Nucleus accumbens (tissue), 56 donors: ENCODE measurements at regions not wholly inside any gene's neighbourhood (a gene's known extent, or its start where the extent isn't known, plus 50 kb on each side); places are given as distances from the start of the nearest gene placed in this dataset.

Source experiments
- DNase-seq, 56 donors: peaks; one replicate each; lab custom pipeline; 2025; lab: John Stamatoyannopoulos, UW

DNA sequence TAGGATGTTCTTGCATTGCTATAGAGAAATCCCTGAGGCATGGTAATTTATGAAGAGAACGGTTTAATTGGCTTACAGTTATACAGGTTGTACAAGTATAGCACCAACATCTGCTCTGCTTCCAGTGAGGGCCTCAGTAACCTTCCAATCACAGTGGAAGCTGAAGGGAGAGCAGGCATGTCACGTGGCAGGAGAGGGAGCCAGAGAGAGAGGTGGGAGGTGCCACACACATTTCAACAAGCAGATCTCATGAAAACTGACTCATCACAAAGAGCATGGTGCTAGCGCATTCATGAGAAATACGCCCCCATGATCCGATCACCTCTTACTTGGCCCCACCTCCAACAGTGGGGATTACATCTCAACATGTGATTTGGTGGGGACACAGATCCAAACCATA is 871.2 kb downstream of the TFAP2A start:
- DNase-seq, result no peak

DNA sequence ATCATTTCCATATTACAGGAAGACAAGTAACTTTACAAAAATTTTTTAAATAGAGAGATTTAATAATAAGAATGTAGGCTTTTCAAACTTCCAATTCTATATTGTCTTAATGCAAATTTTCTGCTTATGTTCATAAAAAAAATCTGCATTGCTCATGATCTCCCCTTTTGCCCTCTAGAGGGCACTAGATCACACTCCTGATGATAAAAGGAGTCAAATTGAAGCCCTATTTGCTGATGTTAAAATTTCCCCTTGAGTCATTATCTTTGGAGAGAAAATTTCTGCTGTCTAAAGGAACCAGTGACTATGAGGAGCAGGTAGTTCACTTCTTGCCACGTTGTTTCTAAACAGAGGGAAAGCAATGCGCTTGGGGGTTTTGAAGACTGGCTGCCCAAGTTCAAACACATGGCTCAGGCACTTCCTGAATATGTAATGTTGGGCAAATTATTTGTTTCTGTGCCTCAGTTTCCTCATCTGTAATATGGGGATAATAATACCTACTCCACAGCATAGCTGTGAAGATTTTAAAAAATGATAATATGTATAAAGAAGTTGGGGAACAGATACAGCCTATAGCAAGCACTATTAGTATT is 874.2 kb downstream of the TFAP2A start:
- no peak for DNase-seq

DNA sequence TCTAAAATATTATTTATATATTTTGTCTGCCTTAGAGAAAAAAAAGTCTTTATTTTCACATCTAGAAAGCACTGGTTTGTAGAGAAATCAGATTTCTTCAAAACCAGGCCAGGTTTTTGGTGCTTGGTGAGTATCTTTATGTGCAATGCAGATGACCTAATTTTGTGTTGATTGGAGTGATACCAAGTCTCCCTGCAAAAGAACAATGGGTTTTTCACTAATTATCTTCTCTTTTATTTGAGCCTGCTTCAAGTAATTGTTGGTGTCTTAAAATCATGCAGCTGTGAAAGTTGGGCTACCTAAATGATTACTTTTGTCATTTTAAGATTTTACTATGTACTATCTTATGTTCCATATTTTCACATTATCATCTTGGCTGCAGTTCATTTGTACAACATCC is 874.7 kb downstream of the TFAP2A start:
- DNase-seq, result no peak

DNA sequence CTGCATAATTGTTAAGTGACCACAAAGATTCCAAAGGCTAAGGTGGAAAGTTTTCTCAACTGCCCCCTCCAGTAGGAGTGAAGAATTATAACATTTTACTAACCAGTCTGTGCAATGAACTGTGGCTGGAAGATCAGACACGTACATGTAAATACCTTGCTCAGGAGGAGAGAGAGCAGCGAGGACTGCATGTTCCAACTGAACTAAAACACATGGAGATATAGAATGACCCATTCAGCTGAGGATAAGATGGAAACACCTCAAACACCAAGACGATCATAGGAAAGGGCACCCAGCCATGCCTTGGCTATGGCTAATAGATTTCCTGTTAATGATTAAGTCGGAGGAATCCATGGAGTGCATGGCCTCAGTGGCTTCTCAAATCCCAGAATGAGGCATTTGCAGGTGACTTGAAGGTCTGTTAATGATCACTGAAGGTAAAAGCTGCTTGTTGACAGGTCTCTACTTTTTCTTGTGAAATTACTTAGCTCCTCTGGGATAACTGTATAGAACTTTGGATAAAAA is 875.6 kb downstream of the TFAP2A start:
- DNase-seq, result no peak

DNA sequence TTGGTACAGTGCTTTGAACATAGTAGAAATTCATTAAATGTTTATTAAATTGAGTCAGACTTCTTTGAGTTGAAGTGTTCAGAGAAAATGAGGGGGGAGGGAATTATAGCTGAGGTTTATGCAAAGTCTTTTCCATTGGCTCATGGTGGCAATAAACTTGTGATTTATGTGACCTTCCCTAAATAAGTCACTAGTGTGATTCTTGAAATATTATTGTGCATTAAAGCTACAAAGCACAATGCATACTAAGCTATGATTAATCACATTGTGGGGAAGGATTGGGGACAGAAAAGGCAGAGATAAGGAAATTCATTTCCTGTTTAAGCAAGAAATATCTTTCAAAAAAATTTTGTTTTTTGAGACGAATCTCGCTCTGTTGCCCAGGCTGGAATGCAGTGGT is 877.5 kb downstream of the TFAP2A start:
- DNase-seq, result no peak

DNA sequence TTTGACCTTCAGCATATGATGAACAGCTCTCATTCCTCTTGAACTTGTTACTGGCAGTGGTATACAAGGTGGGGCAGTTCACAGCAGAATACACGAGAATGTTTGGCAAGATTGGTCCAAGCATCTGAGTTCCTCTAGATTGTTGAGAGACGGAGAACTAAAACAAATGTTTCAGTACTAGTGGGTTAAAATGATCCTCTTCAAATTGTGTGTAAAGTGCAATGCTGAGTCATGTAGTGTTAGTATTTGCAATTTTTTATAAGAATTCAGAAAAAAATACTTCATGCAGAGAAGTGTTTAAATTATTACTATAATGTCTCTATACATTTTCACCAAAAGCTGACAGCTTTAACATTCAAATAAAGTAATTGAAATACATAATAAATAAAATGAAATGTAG is 879.8 kb downstream of the TFAP2A start:
- no peak for DNase-seq

DNA sequence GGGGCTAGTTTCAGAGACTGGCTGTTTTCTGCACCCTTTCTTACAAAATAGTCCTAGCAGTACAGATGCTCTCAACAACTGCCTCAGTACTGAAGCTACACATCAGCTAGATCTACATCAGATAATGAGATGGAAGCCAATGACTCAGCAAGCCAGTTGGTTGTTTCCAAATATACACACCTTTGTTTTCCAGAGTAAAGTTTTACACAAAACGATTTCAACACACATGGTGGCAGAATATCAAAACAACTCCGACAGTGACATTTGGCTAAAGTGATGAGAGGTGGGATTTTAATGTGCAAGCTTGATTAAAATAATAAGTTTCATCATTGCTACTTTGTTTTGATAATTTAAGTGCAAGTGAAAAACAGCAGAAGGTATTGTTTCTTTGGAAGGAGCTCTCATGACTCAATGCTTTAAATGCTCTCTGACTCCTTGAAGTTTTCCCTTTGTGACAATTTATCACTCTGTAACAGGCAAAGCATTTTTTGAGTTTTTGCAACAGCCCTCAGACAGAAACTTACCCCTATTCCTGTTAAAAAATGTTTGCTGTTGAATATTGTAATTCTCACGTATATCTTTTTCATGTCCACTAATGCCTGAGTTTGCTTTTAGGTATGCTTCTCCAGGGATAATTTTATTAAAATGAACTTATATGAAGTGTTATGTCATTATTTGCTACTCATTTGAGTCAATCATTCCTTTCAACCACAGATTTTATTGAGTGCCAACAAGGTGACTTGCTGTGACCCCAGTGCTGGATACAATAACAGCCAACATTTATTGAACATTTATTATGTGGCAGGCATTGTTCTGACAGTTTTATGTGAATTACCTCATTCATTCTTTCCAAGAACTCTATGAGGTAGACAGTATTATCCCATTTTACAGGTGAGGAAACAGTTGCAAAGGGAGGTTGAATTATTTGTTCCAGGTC is 882.0 kb downstream of the TFAP2A start:
- no peak for DNase-seq

DNA sequence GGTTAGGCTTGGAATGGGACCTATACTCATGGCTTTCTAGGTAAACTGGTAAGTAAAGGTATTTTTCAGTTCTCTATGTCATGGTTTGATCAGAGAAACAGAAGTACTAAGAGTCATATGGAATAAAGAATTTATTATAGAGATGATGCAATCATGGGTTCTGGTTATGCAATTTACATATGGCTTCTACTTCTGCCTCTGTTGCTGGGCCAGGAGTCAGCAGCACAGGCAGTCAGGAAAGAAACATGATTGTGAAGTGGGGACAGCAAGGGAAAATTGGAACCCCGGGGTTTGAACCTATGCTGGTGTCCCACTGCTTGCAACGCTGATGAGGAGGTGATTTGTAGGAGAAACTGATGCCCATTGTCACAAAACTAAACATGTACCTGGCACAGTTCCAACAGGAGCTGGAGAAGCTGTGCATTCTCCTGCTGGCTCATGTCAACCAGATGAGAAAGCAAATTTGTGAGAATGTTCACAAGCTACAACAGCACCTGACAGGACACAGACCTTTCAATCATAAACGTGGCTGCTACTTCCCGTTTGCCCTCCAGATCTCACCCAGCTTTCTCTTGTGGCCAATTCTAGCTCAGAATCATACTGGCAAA is 887.1 kb downstream of the TFAP2A start:
- DNase-seq, result no peak

DNA sequence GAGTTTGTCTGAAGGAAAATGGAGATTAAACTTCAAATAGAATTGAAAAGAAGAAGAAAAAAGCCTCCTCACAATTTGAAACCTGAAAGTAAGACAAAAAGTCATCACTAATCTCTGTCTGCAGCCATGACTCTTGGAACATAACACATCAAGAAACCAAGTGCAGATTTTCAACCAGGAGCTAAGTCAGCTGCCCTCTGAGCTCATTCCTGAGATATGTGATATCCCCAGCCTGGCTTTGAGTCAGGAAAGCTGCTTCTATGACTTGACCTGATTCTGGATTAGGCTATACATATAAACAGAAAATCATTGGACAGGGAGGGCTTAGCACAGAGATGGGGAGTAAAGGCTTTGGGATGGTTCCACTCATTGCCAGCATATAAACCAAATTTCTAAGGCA is 891.4 kb downstream of the TFAP2A start:
- DNase-seq, result no peak

DNA sequence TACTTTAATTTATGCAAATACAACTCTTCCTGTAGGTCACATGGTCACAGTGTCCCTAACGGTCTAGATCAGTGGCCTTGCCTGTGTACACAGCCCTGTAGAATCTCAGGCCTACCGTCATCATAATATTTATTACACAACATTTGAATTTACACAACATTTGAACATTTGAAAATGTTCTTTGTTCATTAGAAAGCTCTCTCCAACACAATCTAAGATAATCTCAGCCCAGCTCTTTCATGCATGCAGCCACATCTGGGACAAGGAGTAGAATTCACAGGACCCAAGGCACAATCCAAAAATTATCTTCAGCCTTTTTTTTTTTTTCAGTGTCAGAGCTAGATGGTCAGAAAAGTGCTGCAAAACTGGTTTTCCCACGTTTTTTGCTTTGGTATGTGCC is 892.8 kb downstream of the TFAP2A start:
- DNase-seq, result no peak

DNA sequence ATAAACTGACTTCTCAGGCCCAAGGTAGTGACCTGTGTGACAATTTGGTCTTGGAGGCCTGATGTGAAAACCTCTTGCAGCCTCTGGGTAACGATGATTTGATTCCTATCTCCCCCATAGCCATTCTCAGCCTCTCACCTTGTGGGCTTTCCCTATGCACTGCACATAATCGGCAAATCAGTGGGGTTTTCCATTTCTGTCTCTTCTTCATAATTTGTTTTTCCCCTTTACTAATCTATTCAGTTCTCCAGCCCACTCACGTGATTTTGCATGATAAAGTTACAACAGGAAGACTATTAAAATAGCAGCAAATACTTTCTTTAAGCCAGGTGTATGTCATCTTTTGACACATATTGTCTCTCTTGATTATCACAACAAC is 893.7 kb downstream of the TFAP2A start:
- DNase-seq, result no peak

DNA sequence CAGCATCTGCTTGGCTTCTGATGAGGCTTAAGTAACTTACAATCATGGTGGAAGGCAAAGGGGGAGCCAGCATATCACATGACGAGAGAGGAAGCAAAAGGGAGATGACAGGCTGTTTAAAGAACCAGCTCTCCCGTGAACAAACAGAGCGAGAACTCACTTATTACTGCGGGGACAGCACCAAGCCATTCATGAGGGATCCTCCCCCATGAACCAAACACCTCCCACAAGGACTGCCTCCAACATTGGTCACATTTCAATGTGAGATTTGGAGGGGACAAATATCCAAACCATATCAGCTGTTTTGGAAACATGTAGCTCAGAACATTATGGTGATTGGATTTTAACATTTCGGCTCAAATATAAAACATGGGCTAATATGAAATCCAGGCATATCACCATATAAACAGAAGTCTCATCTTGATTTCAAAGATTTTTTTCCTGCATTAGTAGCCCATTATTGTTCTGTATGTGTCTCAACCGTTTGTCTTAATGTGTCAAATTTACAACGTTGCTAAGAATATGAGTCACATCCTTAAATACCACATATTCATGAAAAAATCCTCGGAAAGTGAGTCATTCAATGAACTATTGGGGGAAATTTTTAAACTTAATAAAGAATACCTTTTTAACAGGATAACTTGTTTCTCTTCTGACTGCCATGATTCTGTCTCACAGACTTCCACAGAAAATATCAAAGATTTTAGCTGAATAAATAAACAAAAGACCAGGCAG is 894.3 kb downstream of the TFAP2A start:
- DNase-seq, result no peak

DNA sequence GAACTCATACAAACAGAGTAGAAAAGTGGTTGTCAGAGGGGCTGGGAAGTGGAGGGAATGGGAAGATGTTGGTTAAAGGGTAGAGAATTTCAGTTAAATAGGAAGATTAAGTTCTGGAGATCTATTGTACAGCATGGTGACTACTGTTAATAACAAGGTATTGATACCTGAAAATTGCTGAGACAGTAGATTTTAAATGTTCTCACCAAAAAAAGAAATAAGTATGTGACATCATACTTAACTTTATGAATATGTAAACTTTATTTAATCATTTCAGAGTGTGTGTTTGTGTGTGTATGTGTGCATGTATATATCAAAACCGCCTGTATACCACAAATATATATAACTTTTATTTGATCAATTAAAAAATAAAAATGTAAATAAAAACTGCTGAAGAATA is 896.4 kb downstream of the TFAP2A start:
- no peak for DNase-seq

DNA sequence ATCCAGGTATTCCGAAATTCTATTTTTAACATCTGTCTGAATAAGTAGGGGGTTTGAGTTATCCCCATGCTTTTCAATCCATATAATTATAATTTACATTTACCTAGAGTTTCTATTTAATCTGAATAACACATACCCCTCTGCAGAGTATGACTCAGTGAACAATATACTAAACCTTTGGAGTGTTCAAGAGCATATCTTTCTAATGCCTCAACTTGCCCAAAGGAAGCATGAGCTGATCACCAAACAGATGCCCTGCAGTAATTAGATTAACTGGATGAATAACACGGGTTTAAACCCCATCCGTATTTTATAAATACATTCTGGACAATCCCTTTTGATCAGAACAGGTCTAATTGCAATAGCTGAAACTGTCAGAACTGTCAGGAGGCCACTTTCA is 897.1 kb downstream of the TFAP2A start:
- no peak for DNase-seq

DNA sequence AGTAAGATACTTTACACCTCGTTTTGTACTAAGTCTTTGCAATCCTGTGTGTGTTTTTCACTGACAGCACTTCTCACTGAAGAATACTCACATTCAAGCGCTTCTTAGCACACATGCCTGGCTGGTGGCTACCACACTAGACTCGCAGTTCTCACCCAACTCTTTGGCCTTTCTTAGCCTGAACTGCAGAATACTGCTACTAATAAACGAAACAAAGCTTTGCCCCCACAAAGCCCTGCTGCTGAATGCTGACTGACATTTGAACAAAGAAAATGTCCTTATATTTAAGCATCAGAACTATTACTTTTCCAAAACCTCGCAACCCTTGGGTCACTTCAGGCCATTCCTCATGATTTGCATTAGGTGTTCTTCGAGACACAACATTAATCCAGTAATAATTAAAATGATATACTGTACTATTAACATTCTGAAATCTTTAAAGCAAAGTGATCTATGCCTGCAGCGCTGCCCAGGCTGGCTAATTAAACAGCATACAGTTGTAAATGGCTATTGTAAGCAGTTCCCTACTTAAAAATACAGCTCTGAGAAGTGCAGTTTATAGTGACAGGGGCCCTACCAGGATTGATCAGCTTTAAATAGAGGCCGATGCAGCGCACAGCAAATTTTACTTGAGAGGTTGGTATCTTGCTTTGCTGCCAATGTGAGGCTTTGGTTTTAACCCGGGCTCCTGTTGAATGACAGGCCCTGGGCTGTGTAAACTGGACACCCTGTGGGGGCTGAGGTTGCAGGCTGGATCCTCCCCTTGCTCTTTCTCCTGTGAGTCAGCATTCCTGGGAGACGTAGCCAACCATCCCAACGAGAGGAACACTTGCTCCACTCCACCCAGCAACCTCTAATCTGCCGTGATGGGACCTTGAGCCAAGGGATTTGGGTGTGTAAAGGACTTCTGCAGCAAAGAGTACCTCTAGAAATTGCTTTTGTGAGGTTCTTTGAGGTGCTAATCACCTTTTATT is 899.0 kb downstream of the TFAP2A start:
- no peak for DNase-seq

DNA sequence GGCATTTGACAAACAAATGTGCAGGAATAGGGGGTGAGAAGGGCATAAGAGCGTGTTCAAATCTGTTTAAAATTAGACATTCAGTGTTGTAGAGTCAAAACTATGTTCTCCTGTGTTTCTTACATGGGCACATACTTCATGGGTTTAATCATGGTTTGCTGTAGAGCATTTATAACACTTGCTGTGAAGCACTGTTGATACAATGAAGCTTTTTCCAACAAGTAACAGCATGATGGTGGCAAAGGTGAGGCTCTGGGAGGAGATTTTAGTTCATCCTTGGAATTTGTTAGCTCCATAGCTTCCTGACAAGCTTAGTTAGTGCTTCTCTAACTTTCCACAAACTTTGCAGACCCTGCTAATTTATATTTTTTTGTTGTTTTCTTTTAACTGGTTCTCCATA is 900.7 kb downstream of the TFAP2A start:
- no peak for DNase-seq

DNA sequence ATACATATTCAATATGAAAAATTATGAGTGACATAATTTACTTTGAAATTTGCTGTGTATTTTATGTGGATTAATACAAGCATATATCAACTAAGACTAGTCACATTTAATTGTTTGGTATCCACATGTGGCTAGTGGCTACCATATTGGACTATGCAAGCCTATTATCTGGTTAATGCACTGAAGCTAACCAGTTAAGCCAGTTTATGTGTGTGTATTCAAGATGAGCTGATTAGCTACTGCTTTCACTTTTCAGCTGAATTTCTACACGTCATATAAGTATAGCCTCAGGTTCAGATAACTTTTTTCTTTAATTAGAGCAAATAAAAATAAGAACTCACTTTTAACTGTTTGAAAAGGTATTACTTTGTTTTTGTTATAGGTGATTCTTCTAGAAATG is 903.7 kb downstream of the TFAP2A start:
- no peak for DNase-seq

DNA sequence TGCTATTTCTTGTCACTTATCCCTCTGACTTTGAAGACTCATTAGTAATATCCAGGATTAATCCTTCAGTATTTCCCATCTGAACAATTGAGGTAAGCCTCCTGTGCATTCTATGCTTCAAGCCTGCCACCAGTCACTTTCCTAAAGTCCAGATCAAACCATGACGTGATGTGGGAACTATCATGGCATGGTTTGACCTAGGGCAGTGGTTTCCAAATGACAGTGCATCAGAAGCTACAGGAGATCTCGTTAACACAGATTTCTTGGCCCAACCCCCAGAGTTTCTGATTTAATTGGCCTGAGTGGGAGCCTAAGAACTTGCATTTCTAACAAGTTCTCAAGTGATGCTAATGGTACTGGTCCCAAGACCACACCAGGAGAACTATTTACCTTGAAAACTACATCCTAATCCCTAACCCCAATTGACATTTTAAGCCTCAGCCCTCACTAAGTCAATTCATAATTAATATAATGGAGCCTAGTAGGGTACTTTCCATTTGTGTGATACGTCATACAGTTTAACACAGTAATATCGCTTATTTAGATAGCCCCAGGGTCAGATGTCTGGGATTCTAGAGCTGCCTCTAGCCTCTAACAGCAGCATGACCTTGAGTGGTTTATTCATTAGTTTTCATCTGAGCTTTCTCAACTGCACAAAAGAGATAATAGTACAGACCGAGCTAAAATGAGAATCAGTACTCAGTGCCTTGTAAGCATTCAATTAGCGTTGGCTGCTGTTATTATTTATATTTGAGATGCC is 907.6 kb downstream of the TFAP2A start:
- no peak for DNase-seq

DNA sequence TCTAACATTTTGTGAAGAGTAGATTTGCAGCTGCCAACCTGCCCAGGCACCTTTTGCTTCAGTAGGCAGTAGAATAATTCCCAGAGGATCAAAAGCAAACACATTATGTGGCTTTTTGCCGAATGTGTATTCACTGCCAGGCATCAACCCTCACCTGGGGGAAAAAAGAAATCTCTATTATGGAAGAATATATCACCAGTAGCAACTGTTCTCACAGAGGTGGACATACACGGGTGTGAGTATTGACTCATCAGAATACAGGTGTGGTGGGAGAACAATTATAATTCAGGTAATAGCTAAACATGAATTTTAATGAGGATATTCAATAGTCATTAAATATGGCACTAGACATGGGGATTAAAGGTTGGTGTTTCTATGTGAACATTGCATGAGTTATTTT is 910.7 kb downstream of the TFAP2A start:
- DNase-seq, result no peak
